ENCODE measurements at regions not wholly inside any gene's neighbourhood (a gene's known extent, or its start where the extent isn't known, plus 50 kb on each side); places are given as distances from the start of the nearest gene placed in this dataset.

DNA sequence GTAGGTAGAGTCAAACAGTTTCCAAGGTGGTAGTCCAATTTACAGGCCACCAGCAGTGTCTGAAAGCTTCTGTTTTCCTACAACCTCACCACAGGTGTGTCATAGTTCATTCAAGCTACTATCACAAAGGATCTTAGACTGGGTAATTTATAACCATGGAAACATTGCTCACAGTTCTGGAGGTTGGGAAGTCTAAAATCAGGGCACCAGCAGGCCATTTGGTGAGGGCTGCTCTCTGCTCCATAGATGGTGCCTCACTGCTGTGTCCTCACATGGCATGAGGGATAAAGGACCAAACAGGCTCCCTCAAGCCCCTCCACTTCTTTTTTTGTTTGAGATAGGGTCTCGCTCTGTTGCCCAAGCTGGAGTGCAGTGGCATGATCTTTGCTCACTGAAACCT, 60.6 kb downstream of the ING1 start:
- TF ChIP-seq, protein P1, sequence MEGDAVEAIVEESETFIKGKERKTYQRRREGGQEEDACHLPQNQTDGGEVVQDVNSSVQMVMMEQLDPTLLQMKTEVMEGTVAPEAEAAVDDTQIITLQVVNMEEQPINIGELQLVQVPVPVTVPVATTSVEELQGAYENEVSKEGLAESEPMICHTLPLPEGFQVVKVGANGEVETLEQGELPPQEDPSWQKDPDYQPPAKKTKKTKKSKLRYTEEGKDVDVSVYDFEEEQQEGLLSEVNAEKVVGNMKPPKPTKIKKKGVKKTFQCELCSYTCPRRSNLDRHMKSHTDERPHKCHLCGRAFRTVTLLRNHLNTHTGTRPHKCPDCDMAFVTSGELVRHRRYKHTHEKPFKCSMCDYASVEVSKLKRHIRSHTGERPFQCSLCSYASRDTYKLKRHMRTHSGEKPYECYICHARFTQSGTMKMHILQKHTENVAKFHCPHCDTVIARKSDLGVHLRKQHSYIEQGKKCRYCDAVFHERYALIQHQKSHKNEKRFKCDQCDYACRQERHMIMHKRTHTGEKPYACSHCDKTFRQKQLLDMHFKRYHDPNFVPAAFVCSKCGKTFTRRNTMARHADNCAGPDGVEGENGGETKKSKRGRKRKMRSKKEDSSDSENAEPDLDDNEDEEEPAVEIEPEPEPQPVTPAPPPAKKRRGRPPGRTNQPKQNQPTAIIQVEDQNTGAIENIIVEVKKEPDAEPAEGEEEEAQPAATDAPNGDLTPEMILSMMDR (conservative IDR thresholded peaks at IDR 0.05 in 1 of 2, IDR thresholded peaks at IDR 0.05 in 1 of 2; ENCODE audit: low read depth in 1 of 2, low read length in 2 of 2): no peak
- no peak for TF ChIP-seq EZH2 (IDR thresholded peaks at IDR 0.05; ENCODE audit: low read length, missing control alignments)

Measured in fibroblast of lung (primary cell).